Stimulated activated CD4-positive, alpha-beta T cell treated with anti-CD3 and anti-CD28 coated beads, Interleukin-12 subunit alpha, Interleukin-12 subunit beta, amount 100 ng/mL, for 24 hours (primary cell): ENCODE measurements at regions not wholly inside any gene's neighbourhood (a gene's known extent, or its start where the extent isn't known, plus 50 kb on each side); places are given as distances from the start of the nearest gene placed in this dataset.

Experiments
- DNase-seq, 2 experiments: peaks; one replicate each; pipeline ENCODE4 v3.0.0-alpha.2; 2020; ENCODE audit warnings: low read depth in 2 of 2

DNA sequence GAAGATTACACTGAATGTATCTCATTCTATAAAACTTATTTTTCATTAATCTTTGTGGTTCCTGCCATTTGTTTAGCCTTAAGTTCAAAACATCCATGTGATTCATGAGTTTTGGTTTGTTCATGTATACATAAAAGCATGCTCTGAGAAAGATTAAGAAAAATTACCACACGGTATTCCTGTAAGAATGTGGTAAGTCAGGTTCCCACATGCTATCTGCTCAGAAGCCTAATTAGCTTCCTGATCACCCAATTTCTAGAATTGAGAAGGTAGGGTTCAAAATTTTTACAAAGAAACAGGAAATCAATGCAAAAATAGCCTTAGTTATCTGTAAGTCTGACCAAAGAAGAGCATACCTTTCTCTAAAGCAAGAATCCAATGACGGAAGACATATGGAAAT is 241.6 kb upstream of the VRK2 start:
- no peak for DNase-seq

DNA sequence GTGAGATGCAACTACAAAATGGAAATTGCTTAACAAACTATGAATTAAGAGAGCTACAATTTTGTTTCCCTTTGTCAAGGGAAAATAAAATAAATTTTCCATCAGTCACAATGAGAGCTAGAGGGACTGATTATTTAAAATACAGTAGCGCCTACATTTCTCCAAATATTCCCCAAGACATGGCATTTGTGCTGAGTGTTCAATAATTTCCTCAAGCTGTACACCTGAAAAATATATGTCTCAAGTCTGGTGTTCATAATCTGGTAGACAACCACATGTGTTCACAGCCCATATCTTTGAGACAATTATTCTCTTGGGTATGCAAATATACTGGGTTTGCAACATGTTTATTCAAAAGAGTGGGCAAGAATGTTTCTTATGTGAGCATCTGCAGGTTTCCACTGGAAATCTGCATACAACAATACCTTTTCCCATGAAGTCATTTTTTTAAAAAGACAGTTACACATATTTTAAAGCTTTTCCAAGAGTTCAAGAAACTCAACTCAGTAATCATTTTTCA is 240.1 kb upstream of the VRK2 start:
- no peak for DNase-seq

DNA sequence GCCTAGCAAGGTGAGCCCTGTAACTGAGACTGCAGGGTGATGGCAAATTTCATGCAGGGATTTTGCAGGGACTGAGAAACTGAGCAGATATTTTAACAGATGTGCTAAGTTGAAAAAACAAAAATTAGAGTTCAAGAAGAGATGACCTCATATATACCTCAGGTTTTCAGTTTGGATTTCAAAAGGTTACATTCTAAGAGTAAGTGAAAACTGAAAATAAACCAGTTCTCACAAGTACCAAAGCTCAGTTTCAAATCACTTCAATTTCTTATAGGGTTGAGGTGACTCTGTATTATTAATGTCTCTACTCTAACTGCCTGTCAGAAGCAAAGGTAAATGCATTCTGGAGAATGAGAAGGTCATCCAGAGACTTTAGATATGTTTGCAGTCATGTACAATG is 237.4 kb upstream of the VRK2 start:
- DNase-seq, result no peak

DNA sequence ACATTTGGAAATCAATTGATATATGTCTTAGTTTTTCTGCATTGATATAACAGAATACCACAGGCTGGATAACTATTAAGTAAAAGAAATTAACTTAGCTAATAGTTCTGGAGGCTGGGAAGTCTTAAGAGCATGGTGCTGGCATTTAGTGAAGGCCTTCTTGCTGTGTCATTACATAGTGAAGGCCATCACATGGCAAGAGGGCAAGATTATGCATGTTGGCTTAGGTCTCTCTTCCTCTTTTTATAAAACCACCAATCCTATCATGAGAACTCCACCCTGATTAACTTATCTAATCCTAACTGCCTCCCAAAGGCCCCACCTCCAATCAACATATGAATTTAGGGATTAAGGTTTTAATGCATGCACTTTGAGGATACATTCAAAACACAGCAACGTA is 225.5 kb upstream of the VRK2 start:
- DNase-seq, result no peak

DNA sequence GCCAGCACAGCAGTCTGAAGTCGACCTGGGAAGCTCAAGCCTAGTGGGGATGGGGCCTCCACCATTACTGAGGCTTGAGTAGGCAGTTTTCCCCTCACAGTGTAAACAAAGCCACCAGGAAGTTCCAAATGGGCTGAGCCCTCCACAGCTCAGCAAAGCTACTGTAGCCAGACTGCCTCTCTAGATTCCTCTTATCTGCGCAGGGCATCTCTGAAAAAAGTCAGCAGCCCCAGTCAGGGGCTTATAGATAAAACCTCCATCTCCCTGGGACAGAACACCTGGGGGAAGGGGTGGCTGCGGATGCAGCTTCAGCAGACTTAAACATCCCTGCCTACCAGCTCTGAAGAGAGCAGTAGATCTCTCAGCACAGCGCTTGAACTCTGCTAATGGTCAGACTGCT is 218.4 kb upstream of the VRK2 start:
- no peak for DNase-seq

DNA sequence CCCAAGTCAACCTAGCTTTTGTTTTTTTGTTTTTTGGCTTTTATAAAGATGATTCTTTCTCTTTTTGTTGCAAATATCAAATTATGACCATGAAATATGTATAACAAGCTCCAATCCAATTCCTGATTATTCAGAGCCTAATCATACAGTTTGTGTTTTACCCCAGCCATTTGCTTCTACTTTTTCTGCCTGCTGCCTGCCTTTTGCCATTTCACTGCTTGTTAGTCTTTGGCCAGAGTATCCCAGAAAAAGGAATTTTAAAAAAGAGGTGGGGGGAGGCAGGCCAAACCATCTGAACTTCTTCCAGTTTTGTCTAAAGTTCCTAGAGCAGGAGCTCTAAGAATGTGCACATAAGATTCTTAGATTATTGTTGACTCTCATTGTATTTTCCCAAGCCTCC is 211.9 kb upstream of the VRK2 start:
- no peak for DNase-seq

DNA sequence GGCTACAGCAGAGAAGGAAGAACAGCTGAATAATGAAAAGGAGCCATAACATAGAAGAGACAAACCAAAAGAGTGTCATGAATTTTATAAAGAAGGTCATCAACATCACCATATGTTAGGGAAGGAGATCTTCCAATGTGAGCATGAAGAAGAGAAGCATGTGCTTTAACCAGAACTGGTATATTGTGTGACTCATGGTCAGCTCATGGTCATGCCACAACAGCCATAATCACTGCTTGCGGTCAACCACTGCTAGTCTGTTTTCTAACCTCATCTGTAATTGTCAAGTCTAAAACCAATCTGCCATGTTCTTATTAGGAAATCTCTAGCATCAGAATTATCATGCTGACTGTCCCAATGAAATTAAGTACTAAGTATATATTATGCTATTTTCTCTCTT is 204.1 kb upstream of the VRK2 start:
- DNase-seq, result no peak

DNA sequence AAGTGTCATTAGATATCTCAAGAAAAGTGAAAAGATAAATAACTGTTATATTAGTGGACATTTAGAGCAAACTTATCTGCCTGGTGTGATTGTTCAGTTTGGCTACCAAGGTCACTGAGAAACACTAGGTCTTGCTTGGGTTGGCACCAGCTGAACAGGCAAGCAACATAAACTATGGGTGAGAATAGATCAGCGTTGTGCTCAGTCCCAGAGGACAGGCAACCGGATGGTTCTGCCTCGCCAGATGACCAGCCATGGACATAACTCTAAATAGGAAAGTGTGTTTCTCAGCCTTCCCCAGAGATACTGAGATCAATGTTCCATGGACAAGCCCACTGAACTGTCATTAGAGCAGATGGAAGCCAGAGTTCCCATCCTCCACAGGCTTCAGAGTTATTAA is 203.4 kb upstream of the VRK2 start:
- no peak for DNase-seq

DNA sequence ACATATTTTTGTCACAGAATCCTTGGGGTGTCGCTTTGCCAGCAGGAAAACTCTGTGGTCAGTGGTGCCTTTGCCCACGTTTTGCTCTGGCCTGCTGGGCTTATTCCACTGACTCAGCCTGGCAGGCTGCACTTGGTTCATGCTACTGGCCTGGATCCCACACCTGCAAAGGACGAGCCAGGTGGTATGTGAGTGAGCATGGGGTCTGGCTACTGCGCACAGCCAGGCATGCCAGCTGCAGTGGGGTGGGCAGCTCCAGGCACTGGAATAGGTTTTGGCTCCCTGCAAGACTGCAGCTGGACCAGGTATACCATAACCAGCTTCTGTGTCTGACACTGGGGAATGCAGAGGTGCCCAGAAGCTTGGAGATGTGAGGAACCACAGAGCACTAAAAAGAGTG is 197.9 kb upstream of the VRK2 start:
- DNase-seq, result no peak

DNA sequence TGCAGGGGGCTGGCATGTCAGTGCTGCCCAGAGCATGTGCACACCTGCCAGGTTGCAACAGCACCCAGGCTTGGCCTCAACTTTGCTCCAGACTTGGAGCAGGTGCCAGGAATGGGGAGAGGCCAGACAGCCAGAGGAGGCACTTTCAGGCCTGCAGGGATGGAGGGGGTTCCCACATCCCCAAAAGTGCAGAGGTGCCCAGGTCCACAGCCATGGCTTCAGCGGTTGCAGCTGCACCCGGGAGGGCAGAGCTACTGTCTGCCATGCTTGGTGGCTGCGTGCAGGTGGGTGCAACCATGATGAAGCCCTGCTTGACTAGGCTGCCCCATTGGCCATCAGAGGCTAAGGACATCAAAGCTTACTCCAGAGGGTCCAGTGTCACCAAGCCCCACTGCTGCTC is 196.8 kb upstream of the VRK2 start:
- no peak for DNase-seq

DNA sequence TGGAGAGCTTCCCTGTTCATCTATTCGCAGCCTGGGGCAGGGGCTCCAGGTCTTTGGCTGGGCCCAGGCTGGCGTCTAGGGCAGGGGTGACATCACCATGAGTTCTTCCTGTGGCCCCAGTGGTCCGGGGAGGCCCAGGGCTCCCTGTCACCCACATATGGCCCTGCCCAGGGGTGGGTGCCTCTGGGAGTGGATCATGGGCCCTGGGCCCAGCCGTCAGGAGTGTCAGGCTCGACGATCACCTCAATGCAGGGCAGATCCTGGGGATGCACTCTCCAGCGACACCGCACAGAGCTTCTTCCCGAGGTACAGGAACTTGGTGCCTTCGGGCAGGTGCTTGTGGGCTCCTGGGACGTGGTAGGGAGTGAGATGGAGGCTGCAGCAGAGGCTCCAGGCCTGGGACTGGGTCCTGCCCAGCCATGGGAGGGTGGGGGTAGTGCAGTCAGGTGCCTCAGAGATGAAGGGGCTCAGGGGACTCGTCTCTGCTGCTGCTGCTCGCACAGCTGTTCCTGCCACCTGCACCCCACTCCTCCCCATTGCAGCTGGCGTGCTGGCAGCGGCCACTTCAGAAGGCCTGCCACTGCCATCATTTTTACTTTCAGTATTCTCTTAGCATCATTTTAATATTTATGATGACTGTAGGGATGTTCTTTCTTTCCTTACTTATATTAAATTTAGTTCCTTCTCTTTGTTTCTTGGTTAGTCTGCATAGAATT is 196.0 kb upstream of the VRK2 start:
- DNase-seq, result no peak

DNA sequence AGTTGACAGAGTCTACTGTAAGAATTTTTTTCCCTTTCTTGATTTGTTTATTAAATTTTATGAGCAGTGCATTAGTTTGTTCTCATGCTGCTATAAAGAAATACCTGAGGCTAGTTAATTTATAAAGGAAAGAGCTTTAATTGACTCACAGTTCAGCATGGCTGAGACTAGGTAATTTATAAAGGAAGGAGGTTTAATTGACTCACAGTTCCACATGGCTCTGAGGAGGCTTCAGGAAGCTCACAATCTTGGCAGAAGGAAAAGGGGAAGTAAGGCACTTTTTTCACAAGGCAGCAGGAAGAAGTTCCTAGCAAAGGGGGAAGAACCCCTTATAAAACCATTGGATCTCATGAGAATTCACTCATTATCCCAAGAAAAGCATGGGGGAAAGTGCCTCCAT is 191.4 kb upstream of the VRK2 start:
- DNase-seq, result no peak

DNA sequence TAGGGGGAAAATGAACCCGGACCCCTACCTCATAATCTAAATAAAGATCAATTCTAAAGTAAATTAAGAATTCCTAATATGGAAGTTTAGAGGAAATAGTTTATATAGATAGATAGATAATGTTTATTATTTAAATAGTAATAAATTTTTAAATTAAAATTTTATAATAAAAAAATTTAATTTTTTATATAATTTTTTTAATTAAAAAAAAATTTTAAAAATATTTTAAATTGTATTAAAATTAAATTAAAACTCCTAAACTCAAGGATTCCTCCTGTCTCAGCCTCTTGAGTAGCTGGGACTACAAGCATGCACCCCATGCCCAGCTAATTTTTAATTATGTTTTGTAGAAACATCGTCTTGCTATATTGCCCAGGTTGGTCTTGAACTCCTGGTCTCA is 186.9 kb upstream of the VRK2 start:
- no peak for DNase-seq

DNA sequence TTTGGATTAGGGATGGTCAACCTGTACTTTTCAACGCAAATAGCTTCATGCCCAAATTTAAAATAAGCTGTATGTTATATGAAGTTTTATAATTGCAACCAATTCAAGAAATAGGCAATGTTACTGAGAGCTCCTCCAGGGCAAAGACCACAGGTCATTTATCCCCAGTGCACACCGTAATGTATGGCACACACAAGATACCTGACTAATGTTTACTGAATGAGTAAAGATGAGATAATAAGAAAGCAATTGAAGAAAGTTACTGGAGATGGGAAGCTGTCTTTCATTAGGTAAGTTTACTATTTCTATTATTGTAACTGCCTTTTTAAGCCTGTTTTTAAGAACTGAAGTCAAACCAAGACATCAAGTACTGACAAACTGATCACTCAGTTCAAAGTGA is 184.5 kb upstream of the VRK2 start:
- DNase-seq, result no peak

DNA sequence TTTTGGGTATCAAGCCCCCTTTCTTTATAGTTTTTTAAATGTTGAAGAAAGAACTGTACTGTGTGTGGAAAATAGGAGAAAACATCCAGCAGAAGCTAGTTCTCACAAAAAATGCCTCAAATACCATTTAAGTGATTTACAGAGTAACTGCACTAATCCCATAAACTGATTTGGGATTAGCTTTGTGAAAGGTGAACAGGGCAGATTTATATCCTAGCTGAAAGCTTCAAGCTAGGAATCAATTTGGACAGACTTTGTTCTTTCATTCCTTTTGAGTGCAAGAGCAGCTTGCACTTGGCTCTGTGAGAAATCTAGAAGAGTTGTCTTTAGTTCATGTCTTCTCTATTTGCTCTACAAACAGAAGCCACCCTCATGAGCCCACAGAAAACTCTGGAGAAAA is 183.9 kb upstream of the VRK2 start:
- DNase-seq, result no peak

DNA sequence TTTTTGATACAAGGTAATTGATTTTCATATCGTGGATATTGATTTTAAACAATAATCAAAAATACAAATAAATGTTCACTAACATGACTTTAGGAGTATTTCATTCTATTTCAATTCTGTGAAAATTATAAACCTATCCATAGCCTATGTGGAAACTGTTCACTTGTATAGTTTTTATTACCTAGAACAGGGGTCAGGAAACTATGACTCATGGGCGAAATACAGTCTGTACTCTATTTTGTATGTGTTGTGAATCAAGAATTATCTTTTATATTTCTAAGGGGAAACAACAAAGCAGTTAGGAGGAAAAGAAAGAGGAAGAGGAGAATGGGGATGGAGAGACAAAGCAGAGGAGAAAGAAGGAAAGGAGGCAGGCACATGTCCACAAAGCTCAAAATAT is 181.7 kb upstream of the VRK2 start:
- DNase-seq, result no peak

DNA sequence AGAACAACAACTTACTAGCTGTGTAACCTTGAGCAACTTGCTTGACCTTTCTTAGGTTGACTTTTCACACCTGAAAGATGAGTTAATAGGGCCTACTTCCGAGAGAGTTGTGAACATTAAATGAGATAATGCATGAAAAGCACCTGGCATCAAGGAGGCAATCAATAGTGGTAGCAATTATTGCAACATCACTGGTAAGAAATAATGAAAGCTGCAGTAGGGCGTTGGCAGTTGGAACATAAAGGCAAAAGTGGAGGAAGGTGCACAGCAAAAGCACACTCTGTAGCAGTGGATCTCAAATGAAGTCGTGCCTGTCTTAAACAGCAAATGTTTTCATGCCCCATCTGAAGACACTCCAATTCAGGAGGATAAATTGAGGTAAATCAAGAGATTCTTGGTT is 178.9 kb upstream of the VRK2 start:
- no peak for DNase-seq

DNA sequence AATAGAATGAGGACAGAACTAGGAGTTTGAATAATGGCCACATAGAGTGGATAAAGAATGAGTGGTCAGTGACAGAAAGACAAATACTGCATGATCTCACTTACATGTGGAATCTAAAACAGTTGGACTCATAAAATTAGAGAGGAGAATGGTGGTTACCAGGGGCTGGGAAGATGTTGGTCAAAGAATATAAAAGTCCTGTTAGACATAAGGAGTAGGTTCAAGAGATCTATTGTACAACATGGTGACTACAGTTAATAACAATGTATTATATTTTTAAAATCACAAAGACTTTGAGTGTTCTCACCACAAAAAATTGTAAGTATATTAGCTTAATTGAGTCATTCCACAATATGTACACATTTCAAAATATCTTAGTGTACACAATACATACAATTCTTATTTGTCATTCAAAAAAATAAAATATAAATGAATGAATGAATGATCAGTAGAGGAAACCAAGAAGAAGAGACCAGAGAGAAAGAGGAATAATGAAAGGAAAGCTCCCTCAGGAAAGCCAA is 177.9 kb upstream of the VRK2 start:
- DNase-seq, result no peak

DNA sequence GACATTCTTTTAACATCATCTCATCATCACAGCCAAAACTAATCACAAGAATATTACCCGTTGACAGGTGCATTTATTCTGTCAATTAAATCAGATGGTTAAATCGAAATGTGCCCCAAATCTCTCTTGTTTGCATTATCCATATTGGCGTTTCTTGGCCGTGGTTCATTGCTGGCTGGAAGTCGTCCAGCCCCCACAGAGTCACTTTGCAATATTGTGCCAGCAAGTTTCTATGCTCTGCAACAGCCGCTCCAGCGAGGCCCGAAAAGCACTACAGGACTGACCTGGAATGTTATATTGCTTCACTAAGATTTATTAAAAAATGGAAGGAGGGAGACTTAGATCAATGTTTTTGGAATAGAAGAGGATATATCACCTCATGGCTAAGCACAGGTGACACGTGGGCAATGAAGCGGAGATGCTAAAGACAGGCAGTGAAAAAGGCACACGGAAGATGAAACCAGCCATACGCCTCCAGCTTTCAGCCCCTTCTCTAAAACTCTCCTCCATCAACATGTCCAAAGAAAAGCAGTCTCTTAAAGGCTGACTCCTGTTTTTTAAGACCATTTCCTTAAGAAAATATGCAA is 176.8 kb upstream of the VRK2 start:
- DNase-seq, result no peak

DNA sequence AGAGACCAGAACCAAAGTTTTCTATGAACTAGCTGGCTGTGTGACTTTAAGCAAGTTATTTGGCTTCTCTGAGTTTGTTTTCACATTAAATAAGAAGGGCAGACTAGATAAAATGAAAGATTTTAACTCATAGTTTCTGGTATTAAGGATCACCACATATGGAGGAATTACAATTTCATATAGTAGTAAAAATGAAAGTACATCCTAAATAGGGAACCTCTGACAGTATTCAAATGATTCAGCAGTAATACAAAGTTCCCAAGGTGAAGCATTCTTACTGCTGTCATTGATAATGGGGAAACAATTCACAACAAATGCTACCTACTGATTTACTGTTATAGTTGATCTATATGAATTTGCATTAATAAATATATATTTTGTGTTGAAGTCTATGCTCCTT is 170.3 kb upstream of the VRK2 start:
- no peak for DNase-seq

DNA sequence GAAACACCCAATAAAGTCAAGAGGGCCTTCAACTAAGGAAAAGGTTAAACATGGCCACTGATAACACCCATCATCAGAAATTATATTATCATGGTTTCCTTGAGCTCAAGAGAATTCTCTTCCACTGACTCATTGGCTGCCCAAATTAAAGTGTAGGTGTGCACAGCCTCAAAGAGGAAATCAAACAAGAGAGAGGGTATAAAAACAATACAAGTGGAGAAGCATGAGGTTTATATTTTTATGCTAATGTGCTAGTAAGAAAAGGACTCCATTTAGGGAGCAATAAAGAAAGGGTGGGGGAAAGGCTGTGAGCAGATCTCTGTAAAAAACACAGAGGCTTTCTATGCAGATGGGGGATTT is 168.8 kb upstream of the VRK2 start:
- no peak for DNase-seq

DNA sequence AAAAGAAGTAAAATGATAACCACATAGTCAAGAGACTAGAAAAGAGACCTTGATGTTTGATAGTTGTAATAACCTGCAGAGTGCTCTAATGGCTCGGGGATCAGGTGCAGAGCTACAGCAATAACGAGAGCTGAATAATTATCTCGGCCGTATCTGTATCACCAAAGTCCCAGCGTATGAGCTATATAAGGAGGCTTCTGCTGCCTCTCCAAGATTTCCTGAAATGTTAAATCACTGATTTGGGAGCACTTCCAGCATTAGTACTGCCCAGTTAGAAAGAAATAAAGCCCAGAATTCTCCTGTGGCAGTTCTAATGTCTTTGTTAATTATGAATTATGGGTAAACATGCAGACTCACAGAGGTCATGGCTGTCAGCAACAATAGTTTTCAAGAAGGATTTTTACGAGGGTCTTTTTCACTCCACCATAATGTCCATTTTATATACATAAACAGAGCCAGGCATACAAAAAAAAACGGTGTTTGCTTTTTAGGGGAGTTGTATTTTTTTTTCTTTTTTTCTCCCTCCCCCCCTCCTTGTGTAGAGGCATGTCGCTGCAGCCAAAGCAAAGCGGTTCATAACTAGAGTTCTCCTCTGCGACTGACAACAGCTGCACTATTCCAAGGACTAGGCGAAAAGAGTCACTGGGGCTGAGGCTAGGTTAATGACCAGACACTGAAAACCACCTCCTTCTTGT is 168.3 kb upstream of the VRK2 start:
- no peak for DNase-seq

DNA sequence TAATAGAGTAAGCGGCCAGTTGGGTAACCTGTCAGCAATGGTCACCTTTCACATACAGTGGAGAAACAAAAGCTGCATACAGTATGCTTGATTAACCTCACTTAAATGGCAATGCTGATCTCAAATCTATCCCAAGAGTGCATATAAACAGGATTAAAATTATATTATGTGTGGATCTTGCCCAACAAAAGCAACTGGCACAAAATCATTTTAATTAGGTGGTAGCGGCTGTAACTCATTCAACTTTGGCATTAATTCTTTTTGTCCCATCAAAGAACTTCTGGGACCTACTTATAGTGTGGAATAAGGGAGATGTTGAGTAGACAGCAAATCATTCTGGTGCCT is 167.8 kb upstream of the VRK2 start:
- no peak for DNase-seq
